A673 (cell line): ENCODE measurements at regions not wholly inside any gene's neighbourhood (a gene's known extent, or its start where the extent isn't known, plus 50 kb on each side); places are given as distances from the start of the nearest gene placed in this dataset.

ENCODE experiments used
- EZH2 ChIP-seq: fragments of 200-600 bp; sonication (generic); IDR thresholded peaks from 2 replicates; pipeline ENCODE4 v1.6.1; 2017; ENCODE audit warnings: borderline replicate concordance, low read depth, mild to moderate bottlenecking, mixed read lengths, antibody characterized with exemption, low read length; ENCODE audit not compliant: poor library complexity, severe bottlenecking
- TF ChIP-seq, protein P1 (sequence below): fragments of 300-800, 200-600 bp; sonication (generic); conservative IDR thresholded peaks from 2 replicates; pipeline ENCODE4 v1.5.1; 2017; ENCODE audit warnings: low read depth, mild to moderate bottlenecking, antibody characterized with exemption, low read length, moderate library complexity, mixed read lengths

DNA sequence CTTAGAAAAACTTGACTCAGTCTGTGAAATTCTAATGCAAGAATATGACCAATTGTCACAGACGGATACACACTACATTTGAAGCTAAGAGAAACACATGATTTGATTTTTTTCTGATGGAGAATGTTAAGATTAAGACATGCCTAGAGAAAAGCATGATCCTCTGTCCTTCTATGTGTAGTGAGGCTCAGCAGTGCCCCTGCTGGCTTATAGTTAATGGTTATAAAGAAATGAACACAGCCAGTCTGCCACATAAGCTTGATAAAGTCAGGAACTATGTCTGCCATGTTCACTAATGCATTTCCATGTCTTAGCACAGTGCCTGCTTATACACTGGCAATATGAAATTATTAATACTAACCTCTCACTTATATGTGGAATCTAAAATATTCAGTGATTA is 168.1 kb upstream of the DAAM1 start:
- TF ChIP-seq, protein P1, sequence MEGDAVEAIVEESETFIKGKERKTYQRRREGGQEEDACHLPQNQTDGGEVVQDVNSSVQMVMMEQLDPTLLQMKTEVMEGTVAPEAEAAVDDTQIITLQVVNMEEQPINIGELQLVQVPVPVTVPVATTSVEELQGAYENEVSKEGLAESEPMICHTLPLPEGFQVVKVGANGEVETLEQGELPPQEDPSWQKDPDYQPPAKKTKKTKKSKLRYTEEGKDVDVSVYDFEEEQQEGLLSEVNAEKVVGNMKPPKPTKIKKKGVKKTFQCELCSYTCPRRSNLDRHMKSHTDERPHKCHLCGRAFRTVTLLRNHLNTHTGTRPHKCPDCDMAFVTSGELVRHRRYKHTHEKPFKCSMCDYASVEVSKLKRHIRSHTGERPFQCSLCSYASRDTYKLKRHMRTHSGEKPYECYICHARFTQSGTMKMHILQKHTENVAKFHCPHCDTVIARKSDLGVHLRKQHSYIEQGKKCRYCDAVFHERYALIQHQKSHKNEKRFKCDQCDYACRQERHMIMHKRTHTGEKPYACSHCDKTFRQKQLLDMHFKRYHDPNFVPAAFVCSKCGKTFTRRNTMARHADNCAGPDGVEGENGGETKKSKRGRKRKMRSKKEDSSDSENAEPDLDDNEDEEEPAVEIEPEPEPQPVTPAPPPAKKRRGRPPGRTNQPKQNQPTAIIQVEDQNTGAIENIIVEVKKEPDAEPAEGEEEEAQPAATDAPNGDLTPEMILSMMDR = peak; percentile 64
- no peak for TF ChIP-seq EZH2
